Neural cell (in vitro differentiated cells): ENCODE measurements at regions not wholly inside any gene's neighbourhood (a gene's known extent, or its start where the extent isn't known, plus 50 kb on each side); places are given as distances from the start of the nearest gene placed in this dataset.

Source experiments
- H2AFZ ChIP-seq: fragments of 200-600, 300-800 bp; sonication (generic), shearing (Covaris generic); 2 replicates; pipeline ENCODE4 v1.6.0; 2014; ENCODE audit warnings: low read depth, mild to moderate bottlenecking, antibody characterized with exemption, low read length, moderate library complexity
- H3F3A ChIP-seq: fragments of 200-600 bp; shearing (Covaris generic); 2 replicates; pipeline ENCODE4 v1.6.1; 2016; ENCODE audit warnings: mild to moderate bottlenecking, moderate library complexity, mixed read lengths, antibody characterized with exemption, low read length; ENCODE audit not compliant: insufficient read depth, poor library complexity, severe bottlenecking
- H3K27ac ChIP-seq: fragments of 200-600, 300-800 bp; sonication (generic), shearing (Covaris generic); 2 replicates; pipeline ENCODE4 v1.5.1; 2014; ENCODE audit warnings: mild to moderate bottlenecking, low read length, moderate library complexity
- H3K27me3 ChIP-seq: fragments of 300-800, 200-600 bp; sonication (generic), shearing (Covaris generic); 2 replicates; pipeline ENCODE4 v1.6.0; 2014; ENCODE audit warnings: mild to moderate bottlenecking, low read depth, low read length, moderate library complexity; ENCODE audit not compliant: insufficient read depth
- H3K36me3 ChIP-seq: fragments of 300-800, 200-600 bp; sonication (generic), shearing (Covaris generic); 2 replicates; pipeline ENCODE4 v1.5.1; 2014; ENCODE audit warnings: mild to moderate bottlenecking, antibody characterized with exemption, low read length, moderate library complexity; ENCODE audit not compliant: insufficient read depth
- H3K4me2 ChIP-seq: fragments of 300-800, 200-600 bp; sonication (generic), shearing (Covaris generic); 2 replicates; pipeline ENCODE4 v1.6.0; 2014; ENCODE audit warnings: mild to moderate bottlenecking, low read length
- H3K4me3 ChIP-seq: fragments of 300-800, 200-600 bp; sonication (generic), shearing (Covaris generic); 2 replicates; pipeline ENCODE4 v1.5.1; 2014; ENCODE audit warnings: mild to moderate bottlenecking, low read length, moderate library complexity
- H3K79me2 ChIP-seq: fragments of 200-600 bp; shearing (Covaris generic); replicated peaks from 2 replicates; pipeline ENCODE4 v1.6.0; 2014; ENCODE audit warnings: mild to moderate bottlenecking, low read length, moderate library complexity; ENCODE audit not compliant: insufficient read depth
- H3K9ac ChIP-seq: fragments of 300-800, 200-600 bp; sonication (generic), shearing (Covaris generic); 2 replicates; pipeline ENCODE4 v1.6.1; 2016; ENCODE audit warnings: mild to moderate bottlenecking, low read length, mixed read lengths
- H3K9me2 ChIP-seq: fragments of 200-600 bp; shearing (Covaris generic); 2 replicates; pipeline ENCODE4 v1.6.1; 2016; ENCODE audit warnings: mild to moderate bottlenecking, low read length, mixed read lengths; ENCODE audit not compliant: insufficient read depth
- H3K9me3 ChIP-seq: fragments of 200-600, 300-800 bp; sonication (generic), shearing (Covaris generic); 2 replicates; pipeline ENCODE4 v1.6.1; 2016; ENCODE audit warnings: mild to moderate bottlenecking, mixed run types, low read length, moderate library complexity, mixed read lengths
- H4K20me1 ChIP-seq: fragments of 200-600 bp; shearing (Covaris generic); 2 replicates; pipeline ENCODE4 v1.6.1; 2016; ENCODE audit warnings: mild to moderate bottlenecking, mixed run types; ENCODE audit not compliant: insufficient read depth
- EP300 ChIP-seq: fragments of 450-650 bp; conservative IDR thresholded peaks from 2 replicates; pipeline ENCODE4 v1.6.1; 2014; ENCODE audit warnings: antibody characterized with exemption, mild to moderate bottlenecking, moderate library complexity; ENCODE audit not compliant: poor library complexity, severe bottlenecking
- EZH2 ChIP-seq: fragments of 200-600, 300-800 bp; shearing (Covaris generic), sonication (generic); IDR thresholded peaks from 2 replicates; pipeline ENCODE4 v1.6.1; 2014; ENCODE audit warnings: antibody characterized with exemption, low read length, borderline replicate concordance, mild to moderate bottlenecking; ENCODE audit not compliant: insufficient read depth, poor library complexity, severe bottlenecking
- MXI1 ChIP-seq: fragments of 450-650 bp; conservative IDR thresholded peaks from 2 replicates; pipeline ENCODE4 v1.6.1; 2014; ENCODE audit warnings: antibody characterized with exemption, mild to moderate bottlenecking; ENCODE audit not compliant: poor library complexity, severe bottlenecking
- POLR2AphosphoS5 ChIP-seq: IDR thresholded peaks from 2 replicates; pipeline ENCODE4 v1.6.1; 2012
- RAD21 ChIP-seq: fragments of 450-650 bp; conservative IDR thresholded peaks from 2 replicates; pipeline ENCODE4 v1.6.1; 2014; ENCODE audit warnings: antibody characterized with exemption, mild to moderate bottlenecking, moderate library complexity
- SMC3 ChIP-seq: fragments of 450-650 bp; conservative IDR thresholded peaks from 2 replicates; pipeline ENCODE4 v1.6.1; 2014; ENCODE audit warnings: antibody characterized with exemption, mild to moderate bottlenecking, moderate library complexity; ENCODE audit not compliant: poor library complexity
- TAF1 ChIP-seq: IDR thresholded peaks from 2 replicates; pipeline ENCODE4 v1.6.1; 2012; ENCODE audit warnings: low read depth
- TF ChIP-seq, protein P1 (sequence below): IDR thresholded peaks from 2 replicates; pipeline ENCODE4 v1.6.1; 2012; ENCODE audit warnings: borderline replicate concordance
- TF ChIP-seq, protein P2 (sequence below): fragments of 450-650 bp; IDR thresholded peaks from 2 replicates; pipeline ENCODE4 v1.5.1; 2014; ENCODE audit warnings: antibody characterized with exemption, mild to moderate bottlenecking, moderate library complexity; ENCODE audit not compliant: poor library complexity, severe bottlenecking

DNA sequence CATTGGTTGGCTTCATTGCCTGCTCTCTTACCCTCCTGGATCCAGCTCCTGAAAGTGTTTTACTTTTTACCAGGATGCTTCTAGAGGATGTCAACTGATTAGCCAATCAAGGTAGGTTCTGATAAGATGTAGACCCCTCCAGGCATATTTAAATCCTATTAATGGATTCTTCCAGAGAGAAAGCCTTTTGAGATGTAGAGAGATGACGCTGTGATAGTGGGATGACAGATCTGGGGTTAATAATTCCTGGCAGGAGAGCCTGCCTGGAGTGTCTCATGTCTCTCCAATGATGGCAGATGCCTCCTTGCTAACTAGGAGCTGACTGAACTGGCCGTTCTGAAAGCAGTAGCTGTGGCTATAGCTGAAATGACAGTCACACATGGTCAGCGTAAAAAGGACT lies 116.9 kb upstream of the DTNBP1 start:
- no peaks in the 10 kb centered on the region for H3K27me3 ChIP-seq
- H4K20me1 ChIP-seq = no peaks in the 10 kb centered on the region
- no peak overlapping the region for H2AFZ ChIP-seq
- no peaks in the 10 kb centered on the region for H3K9me2 ChIP-seq
- no peaks in the 10 kb centered on the region for H3K36me3 ChIP-seq
- H3K4me2 ChIP-seq = no peak overlapping the region
- H3K4me3 ChIP-seq = no peak overlapping the region
- no peak overlapping the region for H3K9ac ChIP-seq
- TF ChIP-seq POLR2AphosphoS5 (no peak), EZH2 (no peak), MXI1 (no peak), EP300 (no peak), RAD21 (no peak), SMC3 (no peak), TAF1 (no peak)
- TF ChIP-seq, protein P1, sequence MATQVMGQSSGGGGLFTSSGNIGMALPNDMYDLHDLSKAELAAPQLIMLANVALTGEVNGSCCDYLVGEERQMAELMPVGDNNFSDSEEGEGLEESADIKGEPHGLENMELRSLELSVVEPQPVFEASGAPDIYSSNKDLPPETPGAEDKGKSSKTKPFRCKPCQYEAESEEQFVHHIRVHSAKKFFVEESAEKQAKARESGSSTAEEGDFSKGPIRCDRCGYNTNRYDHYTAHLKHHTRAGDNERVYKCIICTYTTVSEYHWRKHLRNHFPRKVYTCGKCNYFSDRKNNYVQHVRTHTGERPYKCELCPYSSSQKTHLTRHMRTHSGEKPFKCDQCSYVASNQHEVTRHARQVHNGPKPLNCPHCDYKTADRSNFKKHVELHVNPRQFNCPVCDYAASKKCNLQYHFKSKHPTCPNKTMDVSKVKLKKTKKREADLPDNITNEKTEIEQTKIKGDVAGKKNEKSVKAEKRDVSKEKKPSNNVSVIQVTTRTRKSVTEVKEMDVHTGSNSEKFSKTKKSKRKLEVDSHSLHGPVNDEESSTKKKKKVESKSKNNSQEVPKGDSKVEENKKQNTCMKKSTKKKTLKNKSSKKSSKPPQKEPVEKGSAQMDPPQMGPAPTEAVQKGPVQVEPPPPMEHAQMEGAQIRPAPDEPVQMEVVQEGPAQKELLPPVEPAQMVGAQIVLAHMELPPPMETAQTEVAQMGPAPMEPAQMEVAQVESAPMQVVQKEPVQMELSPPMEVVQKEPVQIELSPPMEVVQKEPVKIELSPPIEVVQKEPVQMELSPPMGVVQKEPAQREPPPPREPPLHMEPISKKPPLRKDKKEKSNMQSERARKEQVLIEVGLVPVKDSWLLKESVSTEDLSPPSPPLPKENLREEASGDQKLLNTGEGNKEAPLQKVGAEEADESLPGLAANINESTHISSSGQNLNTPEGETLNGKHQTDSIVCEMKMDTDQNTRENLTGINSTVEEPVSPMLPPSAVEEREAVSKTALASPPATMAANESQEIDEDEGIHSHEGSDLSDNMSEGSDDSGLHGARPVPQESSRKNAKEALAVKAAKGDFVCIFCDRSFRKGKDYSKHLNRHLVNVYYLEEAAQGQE = no peak
- TF ChIP-seq, protein P2, sequence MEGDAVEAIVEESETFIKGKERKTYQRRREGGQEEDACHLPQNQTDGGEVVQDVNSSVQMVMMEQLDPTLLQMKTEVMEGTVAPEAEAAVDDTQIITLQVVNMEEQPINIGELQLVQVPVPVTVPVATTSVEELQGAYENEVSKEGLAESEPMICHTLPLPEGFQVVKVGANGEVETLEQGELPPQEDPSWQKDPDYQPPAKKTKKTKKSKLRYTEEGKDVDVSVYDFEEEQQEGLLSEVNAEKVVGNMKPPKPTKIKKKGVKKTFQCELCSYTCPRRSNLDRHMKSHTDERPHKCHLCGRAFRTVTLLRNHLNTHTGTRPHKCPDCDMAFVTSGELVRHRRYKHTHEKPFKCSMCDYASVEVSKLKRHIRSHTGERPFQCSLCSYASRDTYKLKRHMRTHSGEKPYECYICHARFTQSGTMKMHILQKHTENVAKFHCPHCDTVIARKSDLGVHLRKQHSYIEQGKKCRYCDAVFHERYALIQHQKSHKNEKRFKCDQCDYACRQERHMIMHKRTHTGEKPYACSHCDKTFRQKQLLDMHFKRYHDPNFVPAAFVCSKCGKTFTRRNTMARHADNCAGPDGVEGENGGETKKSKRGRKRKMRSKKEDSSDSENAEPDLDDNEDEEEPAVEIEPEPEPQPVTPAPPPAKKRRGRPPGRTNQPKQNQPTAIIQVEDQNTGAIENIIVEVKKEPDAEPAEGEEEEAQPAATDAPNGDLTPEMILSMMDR = no peak
- H3F3A ChIP-seq = no peaks in the 10 kb centered on the region
- H3K9me3 ChIP-seq = no peaks in the 10 kb centered on the region
- H3K79me2 ChIP-seq = no peaks in the 10 kb centered on the region
- H3K27ac ChIP-seq = no peak overlapping the region

DNA sequence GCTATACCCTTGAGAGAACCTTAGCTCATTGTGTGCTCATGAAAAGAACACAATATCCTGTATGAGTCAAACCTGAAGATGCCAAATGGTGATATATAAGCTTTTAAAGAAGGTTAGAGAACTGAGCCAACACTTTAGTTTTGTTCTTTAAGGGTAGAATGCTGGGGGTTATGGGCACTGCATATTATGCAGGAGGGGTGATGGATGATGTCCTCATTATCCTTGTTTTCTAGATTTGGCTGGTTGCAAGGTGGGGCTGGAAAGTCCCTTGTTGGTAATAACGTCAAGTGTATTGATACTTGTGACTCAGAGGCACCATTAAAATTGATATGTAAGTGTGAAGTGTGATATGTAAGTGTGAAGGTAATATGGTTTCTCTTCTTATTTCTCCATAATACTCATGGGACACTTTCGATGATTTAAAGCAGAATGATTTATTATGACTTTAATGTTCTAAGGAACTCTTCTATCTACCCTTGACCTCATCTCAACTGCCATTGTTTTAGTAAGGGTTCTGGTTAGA lies 113.7 kb upstream of the DTNBP1 start:
- Histone ChIP-seq H3K79me2 (no peaks in the 10 kb centered on the region), H3K9ac (no peak overlapping the region), H4K20me1 (no peaks in the 10 kb centered on the region)

More for the DNA sequence above, 113.7 kb upstream of the DTNBP1 start:
- Histone ChIP-seq H3K4me3 (no peak overlapping the region), H3K4me2 (no peak overlapping the region), H2AFZ (no peak overlapping the region), H3K27me3 (no peaks in the 10 kb centered on the region), H3K9me3 (no peaks in the 10 kb centered on the region), H3K27ac (no peak overlapping the region), H3F3A (no peaks in the 10 kb centered on the region), H3K36me3 (no peaks in the 10 kb centered on the region), H3K9me2 (no peaks in the 10 kb centered on the region)
- no peak for TF ChIP-seq EP300
- no peak for TF ChIP-seq RAD21
- TF ChIP-seq, protein P1 = no peak
- TF ChIP-seq SMC3 = no peak
- TF ChIP-seq POLR2AphosphoS5 = no peak
- TF ChIP-seq, protein P2 = no peak
- TF ChIP-seq MXI1 = no peak
- TF ChIP-seq EZH2 = no peak
- TF ChIP-seq TAF1 = no peak
